RWPE2 (cell line): ENCODE measurements at regions not wholly inside any gene's neighbourhood (a gene's known extent, or its start where the extent isn't known, plus 50 kb on each side); places are given as distances from the start of the nearest gene placed in this dataset.

Experiments used
- ATAC-seq: fragments of 200-7000 bp; cut with Tn5 transposase; 3 replicates; pipeline ENCODE4 v1.9.1; 2021; ENCODE audit warnings: low read depth
- DNase-seq: peaks from one replicate; pipeline ENCODE4 v3.0.0-alpha.2; 2020; ENCODE audit warnings: low spot score
- H3K27ac ChIP-seq: fragments of 450-650 bp; 2 replicates; pipeline ENCODE4 v1.5.1; 2017; ENCODE audit warnings: mild to moderate bottlenecking; ENCODE audit not compliant: poor library complexity, severe bottlenecking
- H3K27me3 ChIP-seq: fragments of 250-450 bp; sonication (Bioruptor Pico); 2 replicates; pipeline ENCODE4 v1.5.1; 2021; ENCODE audit warnings: mild to moderate bottlenecking, moderate library complexity; ENCODE audit not compliant: insufficient read depth, poor library complexity, severe bottlenecking
- H3K36me3 ChIP-seq: fragments of 250-450 bp; sonication (Bioruptor Pico); 2 replicates; pipeline ENCODE4 v1.5.1; 2020; ENCODE audit warnings: low read depth, mild to moderate bottlenecking, moderate library complexity
- H3K4me1 ChIP-seq: fragments of 250-450 bp; sonication (Bioruptor Pico); 2 replicates; pipeline ENCODE4 v1.5.1; 2021; ENCODE audit warnings: mild to moderate bottlenecking, moderate library complexity; ENCODE audit not compliant: insufficient read depth, poor library complexity, severe bottlenecking
- H3K4me3 ChIP-seq: fragments of 250-450 bp; sonication (Bioruptor Pico); 2 replicates; pipeline ENCODE4 v1.5.1; 2021; ENCODE audit warnings: mild to moderate bottlenecking, moderate library complexity; ENCODE audit not compliant: severe bottlenecking
- H3K9me3 ChIP-seq: fragments of 250-450 bp; sonication (Bioruptor Pico); 2 replicates; pipeline ENCODE4 v1.5.1; 2021; ENCODE audit warnings: mild to moderate bottlenecking, moderate library complexity; ENCODE audit not compliant: severe bottlenecking
- TF ChIP-seq, protein P1 (sequence below): fragments of 450-650 bp; IDR thresholded peaks from one replicate; pipeline ENCODE4 v1.5.1; 2017; ENCODE audit warnings: mild to moderate bottlenecking, moderate library complexity; ENCODE audit not compliant: poor library complexity, severe bottlenecking

DNA sequence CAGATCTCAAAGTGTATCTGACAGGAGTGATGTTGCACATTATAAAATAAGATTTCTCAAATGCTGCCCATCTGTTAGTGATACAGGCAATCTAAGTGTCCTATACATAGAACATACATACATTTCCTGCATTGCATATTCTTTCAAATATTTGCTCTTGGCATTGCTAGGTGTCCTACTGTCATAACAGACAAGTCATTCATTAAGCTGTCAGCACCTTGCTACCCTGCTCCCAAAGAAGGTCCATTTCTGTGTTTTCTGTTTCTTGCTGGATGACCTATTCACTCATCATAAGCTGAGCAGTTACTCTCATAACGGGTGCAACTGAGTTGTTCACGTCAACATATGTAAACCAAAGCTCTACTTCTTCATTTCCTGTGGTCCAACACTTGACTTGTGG, 719.0 kb downstream of the KCNJ2 start:
- Histone ChIP-seq H3K9me3 (no peaks in the 10 kb centered on the region), H3K36me3 (no peaks in the 10 kb centered on the region), H3K4me1 (peaks cover 2% of the 10 kb centered on the region), H3K4me3 (no peak overlapping the region), H3K27ac (no peak overlapping the region), H3K27me3 (peaks cover 9% of the 10 kb centered on the region)
- ATAC-seq, result no peak
- no peak for DNase-seq
- TF ChIP-seq, protein P1, sequence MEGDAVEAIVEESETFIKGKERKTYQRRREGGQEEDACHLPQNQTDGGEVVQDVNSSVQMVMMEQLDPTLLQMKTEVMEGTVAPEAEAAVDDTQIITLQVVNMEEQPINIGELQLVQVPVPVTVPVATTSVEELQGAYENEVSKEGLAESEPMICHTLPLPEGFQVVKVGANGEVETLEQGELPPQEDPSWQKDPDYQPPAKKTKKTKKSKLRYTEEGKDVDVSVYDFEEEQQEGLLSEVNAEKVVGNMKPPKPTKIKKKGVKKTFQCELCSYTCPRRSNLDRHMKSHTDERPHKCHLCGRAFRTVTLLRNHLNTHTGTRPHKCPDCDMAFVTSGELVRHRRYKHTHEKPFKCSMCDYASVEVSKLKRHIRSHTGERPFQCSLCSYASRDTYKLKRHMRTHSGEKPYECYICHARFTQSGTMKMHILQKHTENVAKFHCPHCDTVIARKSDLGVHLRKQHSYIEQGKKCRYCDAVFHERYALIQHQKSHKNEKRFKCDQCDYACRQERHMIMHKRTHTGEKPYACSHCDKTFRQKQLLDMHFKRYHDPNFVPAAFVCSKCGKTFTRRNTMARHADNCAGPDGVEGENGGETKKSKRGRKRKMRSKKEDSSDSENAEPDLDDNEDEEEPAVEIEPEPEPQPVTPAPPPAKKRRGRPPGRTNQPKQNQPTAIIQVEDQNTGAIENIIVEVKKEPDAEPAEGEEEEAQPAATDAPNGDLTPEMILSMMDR, result no peak

DNA sequence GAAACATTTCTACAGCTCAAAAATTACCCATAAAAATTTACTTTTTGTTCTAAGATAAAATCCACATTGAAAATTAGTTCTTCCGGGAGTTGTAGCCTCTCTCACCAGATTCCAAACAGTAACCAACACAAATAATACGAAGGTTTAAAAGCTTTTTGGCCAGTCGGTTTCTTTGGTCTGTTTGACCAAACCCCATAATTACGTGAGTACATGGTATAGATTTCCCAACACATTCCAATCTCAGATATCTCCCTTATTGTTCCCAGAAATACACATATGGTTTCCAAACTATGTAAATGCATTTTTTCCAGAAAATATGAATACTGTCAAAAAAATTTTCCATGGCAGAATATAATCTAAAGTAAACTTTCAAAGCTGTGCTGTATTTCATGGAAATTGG, 722.0 kb downstream of the KCNJ2 start:
- H3K27ac ChIP-seq, result no peak overlapping the region
- H3K9me3 ChIP-seq, result no peaks in the 10 kb centered on the region
- TF ChIP-seq, protein P1, result no peak
- DNase-seq, result no peak
- peaks cover 2% of the 10 kb centered on the region for H3K4me1 ChIP-seq
- H3K36me3 ChIP-seq, result no peaks in the 10 kb centered on the region
- H3K27me3 ChIP-seq, result peaks cover 9% of the 10 kb centered on the region
- no peak for ATAC-seq
- H3K4me3 ChIP-seq, result no peak overlapping the region

DNA sequence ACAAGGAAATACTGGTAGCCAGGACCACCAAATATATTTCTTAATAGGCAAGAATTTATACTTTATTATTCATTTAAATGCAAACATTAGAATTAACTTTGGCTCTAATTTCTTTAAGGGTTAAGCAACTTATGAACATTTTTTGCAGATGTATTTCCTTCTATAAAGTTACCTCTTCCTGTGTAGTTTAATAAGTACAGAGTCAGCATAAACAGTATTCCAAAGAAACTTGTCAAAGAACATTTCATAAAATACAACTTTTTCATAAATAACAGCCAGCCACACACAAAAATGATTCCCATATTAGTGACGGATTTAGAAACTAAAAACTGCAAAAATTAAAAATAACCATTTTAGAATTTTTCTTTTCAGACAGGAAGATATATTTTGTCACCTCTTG, 723.2 kb downstream of the KCNJ2 start:
- Histone ChIP-seq H3K27me3 (peaks cover 9% of the 10 kb centered on the region), H3K36me3 (no peaks in the 10 kb centered on the region), H3K4me1 (peaks cover 2% of the 10 kb centered on the region), H3K9me3 (no peaks in the 10 kb centered on the region), H3K27ac (no peak overlapping the region), H3K4me3 (no peak overlapping the region)
- TF ChIP-seq, protein P1, result no peak
- ATAC-seq, result no peak
- no peak for DNase-seq

DNA sequence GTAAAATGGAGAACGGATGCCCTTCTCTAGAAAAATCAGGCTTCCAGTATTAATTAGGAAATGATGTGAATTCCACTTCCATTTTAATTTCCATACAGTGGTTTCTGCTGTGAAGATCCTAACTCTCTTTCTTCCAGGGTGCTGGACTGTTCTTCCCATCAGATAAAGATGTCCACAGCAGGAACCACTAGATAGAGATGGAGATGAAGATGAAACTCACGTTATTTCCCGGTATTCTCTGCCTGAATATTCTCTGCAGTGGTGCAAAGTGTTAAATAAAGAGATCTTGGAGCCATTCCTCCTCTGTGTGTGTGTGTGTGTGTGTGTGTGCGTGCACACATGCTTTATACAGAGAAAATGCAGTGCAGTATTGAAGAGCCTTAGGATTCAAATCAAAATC, 727.5 kb downstream of the KCNJ2 start:
- no peak overlapping the region for H3K27ac ChIP-seq
- DNase-seq, result no peak
- H3K36me3 ChIP-seq, result no peaks in the 10 kb centered on the region
- H3K4me1 ChIP-seq, result no peaks in the 10 kb centered on the region
- no peak overlapping the region for H3K4me3 ChIP-seq
- H3K9me3 ChIP-seq, result no peaks in the 10 kb centered on the region
- TF ChIP-seq, protein P1, result no peak
- H3K27me3 ChIP-seq, result no peaks in the 10 kb centered on the region
- ATAC-seq, result no peak

DNA sequence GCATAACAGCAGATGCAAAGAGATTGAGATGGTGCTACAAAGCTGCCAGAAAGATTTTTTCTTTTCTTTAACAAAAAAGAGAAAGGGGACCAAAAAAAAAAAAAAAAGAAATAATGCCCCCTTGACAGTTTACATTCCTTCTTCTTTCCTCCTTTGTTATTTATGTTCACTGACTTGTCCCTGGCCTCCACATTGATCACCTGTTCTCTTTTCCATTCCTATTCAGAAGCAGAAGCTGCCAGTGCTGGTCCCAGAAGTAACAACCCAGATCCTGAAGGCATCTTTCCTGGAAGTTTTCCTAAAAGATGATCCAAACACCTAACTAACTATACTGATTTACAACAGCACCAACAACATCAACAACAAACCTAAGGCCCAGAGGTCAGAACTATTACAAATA, 728.1 kb downstream of the KCNJ2 start:
- H3K27me3 ChIP-seq, result no peaks in the 10 kb centered on the region
- H3K36me3 ChIP-seq, result no peaks in the 10 kb centered on the region
- no peak overlapping the region for H3K27ac ChIP-seq
- H3K4me1 ChIP-seq, result no peaks in the 10 kb centered on the region
- DNase-seq (no peak), ATAC-seq (no peak)
- TF ChIP-seq, protein P1, result no peak
- no peaks in the 10 kb centered on the region for H3K9me3 ChIP-seq
- no peak overlapping the region for H3K4me3 ChIP-seq
